ENCODE measurements at regions not wholly inside any gene's neighbourhood (a gene's known extent, or its start where the extent isn't known, plus 50 kb on each side); places are given as distances from the start of the nearest gene placed in this dataset.

- Mint-ChIP-seq H3K27me3 (ENCODE audit: low read depth, poor library complexity) (peaks cover 3% of the 10 kb centered on the region), H3K4me1 (no peaks in the 10 kb centered on the region), H3K9me3 (peaks cover 57% of the 10 kb centered on the region), H3K27ac (no peak overlapping the region), H3K4me3 (no peak overlapping the region), H3K36me3 (ENCODE audit: low read depth) (no peaks in the 10 kb centered on the region)
- DNase-seq: no peak
- no peak for TF ChIP-seq CTCF (IDR thresholded peaks at IDR 0.05)
Measured at GRCh38 chrX:51954592-51954991, 61.2 kb downstream of the MAGED1 start.

- H3K27ac Mint-ChIP-seq: no peak overlapping the region
- H3K27me3 Mint-ChIP-seq (ENCODE audit: low read depth, poor library complexity): peaks cover 3% of the 10 kb centered on the region
- H3K36me3 Mint-ChIP-seq (ENCODE audit: low read depth): no peaks in the 10 kb centered on the region
- peaks cover 56% of the 10 kb centered on the region for H3K9me3 Mint-ChIP-seq
- DNase-seq: no peak
- no peak overlapping the region for H3K4me3 Mint-ChIP-seq
- TF ChIP-seq CTCF (IDR thresholded peaks at IDR 0.05): no peak
- H3K4me1 Mint-ChIP-seq: no peaks in the 10 kb centered on the region
Measured at GRCh38 chrX:51955200-51955599, 61.8 kb downstream of the MAGED1 start.

- no peaks in the 10 kb centered on the region for H3K4me1 Mint-ChIP-seq
Measured at GRCh38 chrX:51956441-51956840, 63.0 kb downstream of the MAGED1 start.

GRCh38 chrX:51975360-51975759 lies 81.9 kb downstream of the MAGED1 start:
- Mint-ChIP-seq H3K4me1 (no peaks in the 10 kb centered on the region), H3K4me3 (no peak overlapping the region), H3K36me3 (ENCODE audit: low read depth) (no peaks in the 10 kb centered on the region), H3K27me3 (ENCODE audit: low read depth, poor library complexity) (peaks cover 5% of the 10 kb centered on the region), H3K9me3 (peaks cover 27% of the 10 kb centered on the region), H3K27ac (no peak overlapping the region)
- TF ChIP-seq CTCF (IDR thresholded peaks at IDR 0.05): no peak
- DNase-seq: no peak

More at GRCh38 chrX:51956441-51956840, 63.0 kb downstream of the MAGED1 start:
- no peak for TF ChIP-seq CTCF (IDR thresholded peaks at IDR 0.05)
- Mint-ChIP-seq H3K9me3 (peaks cover 51% of the 10 kb centered on the region), H3K27me3 (ENCODE audit: low read depth, poor library complexity) (peaks cover under 1% of the 10 kb centered on the region), H3K36me3 (ENCODE audit: low read depth) (no peaks in the 10 kb centered on the region), H3K4me3 (no peak overlapping the region), H3K27ac (no peak overlapping the region)
- DNase-seq: no peak

- H3K27ac Mint-ChIP-seq: no peak overlapping the region
- H3K27me3 Mint-ChIP-seq (ENCODE audit: low read depth, poor library complexity): peaks cover 5% of the 10 kb centered on the region
- DNase-seq: no peak
- H3K4me1 Mint-ChIP-seq: no peaks in the 10 kb centered on the region
- no peaks in the 10 kb centered on the region for H3K36me3 Mint-ChIP-seq (ENCODE audit: low read depth)
- H3K4me3 Mint-ChIP-seq: no peak overlapping the region
- H3K9me3 Mint-ChIP-seq: peaks cover 24% of the 10 kb centered on the region
- TF ChIP-seq CTCF (IDR thresholded peaks at IDR 0.05): no peak
Measured at GRCh38 chrX:51975811-51976210, 82.4 kb downstream of the MAGED1 start.

GRCh38 chrX:51976503-51976902 lies 83.1 kb downstream of the MAGED1 start:
- peaks cover 24% of the 10 kb centered on the region for H3K9me3 Mint-ChIP-seq
- DNase-seq: no peak
- TF ChIP-seq CTCF (IDR thresholded peaks at IDR 0.05): no peak
- H3K27me3 Mint-ChIP-seq (ENCODE audit: low read depth, poor library complexity): peaks cover 5% of the 10 kb centered on the region
- H3K27ac Mint-ChIP-seq: no peak overlapping the region
- no peak overlapping the region for H3K4me3 Mint-ChIP-seq
- H3K36me3 Mint-ChIP-seq (ENCODE audit: low read depth): no peaks in the 10 kb centered on the region
- H3K4me1 Mint-ChIP-seq: no peaks in the 10 kb centered on the region

All from nephron progenitor cell (in vitro differentiated cells).